Parathyroid adenoma (tissue), 2 donors: ENCODE measurements at regions not wholly inside any gene's neighbourhood (a gene's known extent, or its start where the extent isn't known, plus 50 kb on each side); places are given as distances from the start of the nearest gene placed in this dataset.
"Not testable (repeated sequence)": the region's sequence is repeated elsewhere in the genome, so short reads cannot be mapped to it uniquely, and the experiment has no call there.

Experiments
- H2AFZ ChIP-seq: fragments of 300-600 bp; sonication (generic); one replicate; pipeline ENCODE4 v1.7.0; 2017; ENCODE audit warnings: antibody characterized with exemption, mild to moderate bottlenecking
- H3K27ac ChIP-seq: fragments of 300-600 bp; sonication (generic); one replicate; pipeline ENCODE4 v1.7.0; 2017
- H3K27me3 ChIP-seq: fragments of 300-600 bp; sonication (generic); one replicate; pipeline ENCODE4 v1.7.0; 2017; ENCODE audit warnings: low read length; ENCODE audit not compliant: control insufficient read depth, insufficient read depth
- H3K36me3 ChIP-seq: fragments of 300-600 bp; sonication (generic); one replicate; pipeline ENCODE4 v1.7.0; 2017; ENCODE audit warnings: low read length; ENCODE audit not compliant: control insufficient read depth, insufficient read depth
- H3K4me1 ChIP-seq: fragments of 300-600 bp; sonication (generic); one replicate; pipeline ENCODE4 v1.7.0; 2017; ENCODE audit warnings: control low read depth
- H3K4me2 ChIP-seq: fragments of 300-600 bp; sonication (generic); one replicate; pipeline ENCODE4 v1.7.0; 2017; ENCODE audit warnings: low read length
- H3K4me3 ChIP-seq: fragments of 300-600 bp; sonication (generic); one replicate; pipeline ENCODE4 v1.7.0; 2017; ENCODE audit warnings: low read depth, low read length
- H3K79me2 ChIP-seq: fragments of 300-600 bp; sonication (generic); one replicate; pipeline ENCODE4 v1.7.0; 2017; ENCODE audit warnings: control low read depth
- H3K9ac ChIP-seq: fragments of 300-600 bp; sonication (generic); one replicate; pipeline ENCODE4 v1.7.0; 2017; ENCODE audit warnings: mild to moderate bottlenecking
- H3K9me3 ChIP-seq: fragments of 300-600 bp; sonication (generic); one replicate; pipeline ENCODE4 v1.7.0; 2017; ENCODE audit warnings: low read length; ENCODE audit not compliant: control insufficient read depth
- TF ChIP-seq, protein P1 (sequence below): fragments of 300-600 bp; sonication (generic); IDR thresholded peaks from one replicate; pipeline ENCODE4 v1.7.0; 2017; ENCODE audit warnings: antibody characterized with exemption, mild to moderate bottlenecking
- donor health status: primary hyperparathyroidism.

DNA sequence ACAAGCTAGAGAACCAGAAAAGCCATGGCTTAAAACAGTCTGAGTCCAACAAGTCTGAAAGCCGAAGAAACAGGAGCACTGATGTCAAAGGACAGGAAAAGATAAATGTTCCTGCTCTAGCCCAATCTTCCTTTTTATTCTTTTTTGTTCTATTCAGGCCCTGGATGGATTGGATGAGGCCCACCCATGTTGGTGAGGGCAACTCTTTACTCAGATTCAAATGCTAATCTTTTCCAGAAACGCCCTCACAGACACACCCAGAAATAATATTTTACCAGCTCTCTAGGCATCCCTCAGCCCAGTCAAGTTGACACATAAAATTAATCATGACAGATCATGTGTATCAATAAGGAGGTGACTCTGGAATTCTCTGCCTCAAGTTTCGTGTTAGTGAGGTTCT is 1002.7 kb downstream of the STPG2 start:
- Histone ChIP-seq H2AFZ (no peak overlapping the region), H3K36me3 (no peaks in the 10 kb centered on the region), H3K79me2 (no peaks in the 10 kb centered on the region), H3K4me2 (no peak overlapping the region), H3K9me3 (no peaks in the 10 kb centered on the region), H3K4me3 (no peak overlapping the region), H3K4me1 (no peaks in the 10 kb centered on the region), H3K27ac (no peak overlapping the region), H3K9ac (no peak overlapping the region), H3K27me3 (no peaks in the 10 kb centered on the region)
- TF ChIP-seq, protein P1, sequence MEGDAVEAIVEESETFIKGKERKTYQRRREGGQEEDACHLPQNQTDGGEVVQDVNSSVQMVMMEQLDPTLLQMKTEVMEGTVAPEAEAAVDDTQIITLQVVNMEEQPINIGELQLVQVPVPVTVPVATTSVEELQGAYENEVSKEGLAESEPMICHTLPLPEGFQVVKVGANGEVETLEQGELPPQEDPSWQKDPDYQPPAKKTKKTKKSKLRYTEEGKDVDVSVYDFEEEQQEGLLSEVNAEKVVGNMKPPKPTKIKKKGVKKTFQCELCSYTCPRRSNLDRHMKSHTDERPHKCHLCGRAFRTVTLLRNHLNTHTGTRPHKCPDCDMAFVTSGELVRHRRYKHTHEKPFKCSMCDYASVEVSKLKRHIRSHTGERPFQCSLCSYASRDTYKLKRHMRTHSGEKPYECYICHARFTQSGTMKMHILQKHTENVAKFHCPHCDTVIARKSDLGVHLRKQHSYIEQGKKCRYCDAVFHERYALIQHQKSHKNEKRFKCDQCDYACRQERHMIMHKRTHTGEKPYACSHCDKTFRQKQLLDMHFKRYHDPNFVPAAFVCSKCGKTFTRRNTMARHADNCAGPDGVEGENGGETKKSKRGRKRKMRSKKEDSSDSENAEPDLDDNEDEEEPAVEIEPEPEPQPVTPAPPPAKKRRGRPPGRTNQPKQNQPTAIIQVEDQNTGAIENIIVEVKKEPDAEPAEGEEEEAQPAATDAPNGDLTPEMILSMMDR = no peak

DNA sequence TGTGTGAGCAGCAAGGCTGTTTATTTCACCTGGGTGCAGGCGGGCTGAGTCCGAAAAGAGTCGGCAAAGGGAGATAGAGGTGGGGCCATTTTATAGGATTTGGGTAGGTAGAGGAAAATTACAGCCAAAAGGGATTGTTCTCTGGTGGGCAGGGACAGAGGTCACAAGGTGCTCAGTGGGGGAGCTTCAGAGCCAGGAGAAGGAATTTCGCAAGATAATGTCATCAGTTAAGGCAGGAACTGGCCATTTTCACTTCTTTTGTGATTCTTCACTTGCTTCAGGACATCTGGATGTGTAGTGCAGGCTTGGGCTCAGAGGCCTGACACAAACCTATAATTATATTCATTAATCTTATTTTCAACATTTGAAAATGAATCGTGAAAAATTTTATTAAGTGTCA is 1001.9 kb downstream of the STPG2 start:
- not testable (repeated sequence) for H3K27me3 ChIP-seq, H3K9me3 ChIP-seq, H3K4me1 ChIP-seq, H3K79me2 ChIP-seq, H3K4me3 ChIP-seq, H3K36me3 ChIP-seq, H2AFZ ChIP-seq, H3K27ac ChIP-seq, H3K4me2 ChIP-seq, H3K9ac ChIP-seq

DNA sequence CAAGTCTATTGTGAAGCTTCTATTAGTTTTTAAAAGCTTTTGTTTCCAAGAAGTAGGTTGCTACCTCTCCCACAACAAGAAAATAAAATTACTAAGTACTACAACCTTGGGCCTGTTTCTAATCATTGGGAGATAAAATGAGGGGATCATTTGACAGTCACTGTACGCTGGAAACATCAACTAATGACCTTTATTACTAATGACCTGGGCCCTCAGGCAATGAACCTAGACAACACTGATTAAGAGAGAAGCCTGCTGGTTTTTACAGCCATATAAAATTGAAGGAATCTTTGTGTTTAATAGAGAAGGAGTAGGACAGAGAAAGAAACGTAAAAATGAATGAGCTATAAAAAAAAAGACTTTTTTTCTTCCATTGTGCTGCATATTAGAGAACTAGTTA is 1000.9 kb downstream of the STPG2 start:
- Histone ChIP-seq H3K27ac (no peak overlapping the region), H3K9ac (no peak overlapping the region), H3K79me2 (no peaks in the 10 kb centered on the region), H3K4me1 (no peaks in the 10 kb centered on the region), H2AFZ (no peak overlapping the region), H3K27me3 (no peaks in the 10 kb centered on the region), H3K4me2 (no peak overlapping the region), H3K4me3 (no peak overlapping the region), H3K9me3 (no peaks in the 10 kb centered on the region), H3K36me3 (no peaks in the 10 kb centered on the region)
- TF ChIP-seq, protein P1 = no peak

DNA sequence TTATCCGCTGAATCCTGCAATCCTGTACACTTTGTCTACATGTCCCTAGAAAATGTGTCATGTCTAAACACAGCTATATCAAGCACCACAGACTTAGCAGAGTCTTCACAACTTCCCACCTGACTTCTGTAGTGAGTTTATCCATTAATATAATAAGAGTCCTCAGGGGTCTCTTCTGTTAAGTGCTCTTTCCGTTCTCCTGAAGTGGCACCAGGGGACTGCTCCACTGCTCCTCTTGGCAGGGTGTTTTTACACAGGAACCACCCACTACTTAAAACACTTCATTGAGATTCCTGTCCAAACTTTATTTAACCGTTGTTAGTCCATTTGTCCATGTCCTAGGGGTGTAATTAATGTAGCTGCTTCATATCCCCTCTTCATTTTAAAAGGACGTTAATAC is 1000.4 kb downstream of the STPG2 start:
- no peak overlapping the region for H3K4me2 ChIP-seq

DNA sequence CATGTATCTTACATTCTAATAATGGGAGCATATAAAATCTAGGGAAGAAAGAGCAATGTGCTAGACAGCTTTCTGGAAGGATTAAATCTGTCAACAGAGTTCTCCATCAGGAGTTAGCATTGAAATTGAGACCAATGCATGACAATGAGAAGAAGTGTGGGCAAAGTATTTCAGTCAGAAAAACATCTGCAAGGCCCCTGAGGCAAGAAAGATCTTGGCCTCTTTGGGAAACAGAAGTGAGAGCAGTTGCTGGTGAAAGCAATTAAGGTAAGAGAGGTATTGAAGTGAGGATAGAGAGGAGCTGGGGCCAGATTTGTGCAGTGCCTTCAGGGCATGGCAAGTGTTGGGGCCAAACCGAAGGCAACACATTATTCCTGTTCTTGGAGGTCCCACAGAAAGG is 999.1 kb downstream of the STPG2 start:
- no peaks in the 10 kb centered on the region for H3K9me3 ChIP-seq
- H2AFZ ChIP-seq = no peak overlapping the region
- no peaks in the 10 kb centered on the region for H3K79me2 ChIP-seq
- H3K4me1 ChIP-seq = no peaks in the 10 kb centered on the region
- H3K4me2 ChIP-seq = no peak overlapping the region
- H3K36me3 ChIP-seq = no peaks in the 10 kb centered on the region
- no peaks in the 10 kb centered on the region for H3K27me3 ChIP-seq
- no peak overlapping the region for H3K4me3 ChIP-seq
- TF ChIP-seq, protein P1 = no peak
- no peak overlapping the region for H3K27ac ChIP-seq
- H3K9ac ChIP-seq = no peak overlapping the region

More for the DNA sequence above, 1000.4 kb downstream of the STPG2 start:
- Histone ChIP-seq H2AFZ (no peak overlapping the region), H3K4me1 (no peaks in the 10 kb centered on the region), H3K4me3 (no peak overlapping the region), H3K27me3 (no peaks in the 10 kb centered on the region), H3K79me2 (no peaks in the 10 kb centered on the region), H3K27ac (no peak overlapping the region), H3K9me3 (no peaks in the 10 kb centered on the region), H3K9ac (no peak overlapping the region), H3K36me3 (no peaks in the 10 kb centered on the region)
- TF ChIP-seq, protein P1 = no peak
